NCI-H2029 (cell line): ENCODE measurements at regions not wholly inside any gene's neighbourhood (a gene's known extent, or its start where the extent isn't known, plus 50 kb on each side); places are given as distances from the start of the nearest gene placed in this dataset.
A peak's percentile ranks its signal among the peaks of the same experiment; 100 is the strongest.

Experiments used
- DNase-seq: peaks from one replicate; lab custom pipeline; 2025; lab: John Stamatoyannopoulos, UW

DNA sequence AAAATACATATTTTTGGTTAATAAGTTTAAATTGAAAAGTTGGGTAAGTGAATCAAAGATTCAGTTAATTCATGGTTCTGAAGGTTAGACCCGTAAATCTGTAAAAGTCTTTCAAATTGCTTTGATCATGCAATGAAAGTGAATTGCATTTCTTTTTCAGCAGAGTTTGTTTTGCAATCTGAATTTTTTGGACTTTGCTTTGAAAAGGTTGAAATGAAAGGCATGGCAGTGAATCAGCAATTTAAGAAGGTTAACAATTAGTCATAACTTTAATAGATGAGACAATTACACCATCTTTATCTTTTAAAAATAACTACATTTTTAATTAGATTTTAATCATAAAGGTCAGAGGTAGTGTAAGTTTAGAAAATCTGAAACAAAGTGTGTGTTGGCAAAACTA is 310.9 kb upstream of the KCNJ16 start:
- DNase-seq, result no peak

DNA sequence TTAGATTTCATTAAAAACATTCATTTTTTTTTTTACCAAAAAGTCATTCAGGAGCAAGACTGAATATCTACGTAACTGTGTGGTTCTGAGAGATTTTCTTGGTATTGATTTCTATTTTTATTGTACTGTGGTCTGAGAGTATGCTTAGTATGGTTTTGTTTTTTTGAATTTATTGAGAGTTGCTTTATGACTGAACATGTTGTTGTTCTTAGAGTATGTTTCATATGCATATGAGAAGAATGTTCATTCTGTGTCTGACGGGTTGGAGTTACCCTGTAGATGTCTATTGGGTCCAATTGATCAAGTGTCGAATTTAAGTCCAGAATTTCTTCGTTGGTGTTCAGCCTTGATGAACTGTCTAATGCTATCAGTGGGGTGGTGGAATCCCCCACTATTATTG is 306.0 kb upstream of the KCNJ16 start:
- no peak for DNase-seq

DNA sequence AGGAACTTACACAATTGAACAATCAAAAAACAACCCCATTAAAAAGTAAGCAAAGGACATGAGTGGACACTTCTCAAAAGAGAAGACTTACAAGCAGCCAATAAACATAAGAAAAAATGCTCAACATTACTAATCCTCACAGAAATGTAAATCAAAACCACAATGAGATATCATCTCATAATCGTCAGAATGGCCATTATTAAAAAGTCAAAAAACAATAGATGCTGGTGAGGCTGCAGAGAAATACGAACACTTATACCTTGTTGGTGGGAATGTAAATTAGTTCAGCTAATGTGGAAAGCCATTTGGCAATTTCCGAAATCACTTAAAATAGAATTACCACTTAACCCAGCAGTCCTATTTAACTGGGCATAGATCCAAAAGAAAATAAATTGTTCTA is 301.9 kb upstream of the KCNJ16 start:
- peak; percentile 33 for DNase-seq

DNA sequence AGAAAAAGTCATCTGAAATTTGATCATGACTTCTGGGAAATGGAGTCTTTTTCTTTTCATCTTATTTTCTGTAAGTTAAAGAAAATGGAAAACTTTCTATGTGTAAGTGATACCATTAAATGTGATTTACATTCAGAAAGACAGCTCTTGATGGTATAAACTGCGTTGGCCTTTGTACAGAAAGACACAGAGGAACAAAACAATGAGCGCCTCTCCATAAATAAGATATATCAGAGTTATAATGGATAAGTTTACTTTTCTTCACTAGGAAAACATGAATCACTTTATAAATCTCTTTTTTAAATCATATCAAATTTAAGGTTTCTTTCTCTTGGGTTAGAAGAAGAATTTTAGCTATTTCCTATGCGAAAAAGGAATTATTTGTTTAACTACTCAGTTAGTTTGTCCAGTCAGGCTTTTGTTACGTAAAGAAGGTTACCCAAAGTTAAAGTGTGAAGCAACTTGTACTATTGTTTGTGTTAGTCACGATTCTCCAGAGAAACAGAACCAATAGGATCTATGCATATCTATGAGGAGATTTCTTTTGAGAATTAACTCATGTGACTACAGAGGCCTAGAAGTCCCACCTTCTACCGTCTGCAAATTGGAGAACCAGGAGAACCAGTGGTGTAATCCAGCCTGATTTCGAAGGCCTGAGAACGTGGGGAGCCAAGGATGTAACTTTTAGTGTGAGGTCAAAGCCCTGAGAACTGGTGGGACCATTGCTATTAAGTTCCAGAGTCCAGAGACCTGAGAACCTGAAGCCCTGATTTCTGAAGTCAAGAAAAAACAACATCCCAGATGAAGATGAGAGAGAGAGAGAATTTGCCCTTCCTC is 295.4 kb upstream of the KCNJ16 start:
- no peak for DNase-seq

DNA sequence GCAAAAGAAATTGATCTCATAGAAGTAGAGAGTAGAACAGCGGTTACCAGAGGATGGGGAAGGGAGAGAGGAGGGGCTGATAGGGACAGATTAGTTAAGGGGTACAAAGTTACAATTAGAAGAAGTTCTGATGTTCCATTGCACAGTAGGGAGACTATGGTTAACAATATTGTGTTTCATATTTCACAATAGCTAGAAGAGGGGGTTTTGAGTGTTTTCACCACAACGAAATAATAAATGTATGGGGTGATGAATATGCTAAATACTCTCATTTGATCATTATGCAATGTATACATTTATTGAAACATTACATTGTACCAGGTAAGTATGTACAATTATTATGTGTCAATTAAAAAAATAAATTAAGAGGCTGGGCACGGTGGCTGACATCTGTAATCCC is 291.2 kb upstream of the KCNJ16 start:
- DNase-seq, result no peak

DNA sequence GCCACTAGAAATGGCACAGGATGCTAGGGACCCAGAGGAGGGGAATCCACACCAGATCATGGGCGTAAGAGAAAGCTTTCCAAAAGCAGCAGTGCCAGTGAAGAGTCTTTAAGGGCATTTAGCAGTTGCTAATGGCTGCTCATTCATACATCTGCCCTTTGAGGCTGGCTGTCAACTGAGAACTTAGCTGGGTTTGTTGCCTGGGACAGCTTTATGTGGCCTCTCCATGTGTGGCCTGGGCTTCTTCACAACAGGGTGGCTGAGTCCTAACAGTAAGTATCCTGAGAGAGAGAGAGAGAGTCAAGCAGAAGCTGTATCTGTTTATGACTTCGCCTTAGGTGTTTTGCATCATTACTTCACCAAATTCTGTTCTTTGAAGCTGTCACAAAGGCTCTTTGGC is 286.1 kb upstream of the KCNJ16 start:
- no peak for DNase-seq

DNA sequence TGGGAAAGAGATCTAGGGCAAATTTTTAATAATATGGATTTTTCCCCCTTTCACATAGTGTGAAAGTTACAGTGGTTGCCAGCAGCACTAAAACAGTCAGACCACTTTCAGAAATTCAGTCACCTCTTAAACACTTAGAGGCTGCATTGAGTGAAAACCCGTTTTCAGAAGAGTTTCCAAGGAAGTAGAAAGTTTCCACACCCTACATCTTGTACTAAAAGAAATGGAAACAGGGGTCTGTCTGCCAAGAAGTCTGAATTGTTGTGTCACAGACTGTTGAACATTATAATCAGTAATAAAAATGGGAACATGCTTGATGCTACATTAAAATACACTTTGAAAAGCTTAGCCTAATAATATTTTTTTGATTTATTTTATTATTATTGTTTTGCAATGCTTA is 278.9 kb upstream of the KCNJ16 start:
- no peak for DNase-seq

DNA sequence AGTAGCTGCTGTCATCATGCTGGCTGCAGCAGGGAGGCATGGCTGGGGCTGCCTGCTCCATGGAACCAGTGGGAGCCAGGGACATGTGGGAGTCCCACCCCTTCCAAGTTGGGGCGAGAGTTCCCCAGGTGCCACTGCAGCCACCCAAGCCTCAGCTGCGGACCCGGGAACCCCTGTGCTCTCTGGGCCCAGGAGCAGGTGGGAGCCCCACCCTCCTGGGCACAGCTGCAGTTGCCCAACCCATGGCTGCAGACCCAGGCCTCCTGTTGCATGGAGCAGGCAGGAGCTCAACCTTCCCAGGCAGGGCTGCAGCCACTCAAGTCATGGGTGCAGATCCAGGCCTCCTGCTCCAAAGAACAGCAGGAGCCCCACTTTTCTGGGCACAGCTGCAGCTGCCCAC is 274.2 kb upstream of the KCNJ16 start:
- DNase-seq, result no peak

DNA sequence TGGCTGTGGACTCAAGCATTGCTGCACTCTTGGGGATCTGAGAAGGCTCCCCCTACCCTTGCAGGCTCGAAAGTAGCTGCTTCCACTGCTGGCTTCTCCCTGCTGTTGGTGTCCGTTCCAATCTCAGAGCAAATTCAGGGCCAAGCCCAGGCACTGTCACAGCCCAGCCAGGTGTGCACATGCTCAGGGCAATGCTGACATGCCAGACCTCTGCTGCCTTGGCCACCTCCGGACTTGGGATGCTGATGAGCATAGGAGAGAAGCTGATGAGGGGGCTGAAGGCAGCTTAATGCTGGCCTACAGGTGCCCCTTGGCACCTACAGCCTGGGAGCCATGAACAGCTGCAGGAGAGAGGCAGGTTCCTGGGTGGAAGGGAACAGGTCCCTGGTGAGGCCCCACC is 273.7 kb upstream of the KCNJ16 start:
- no peak for DNase-seq

DNA sequence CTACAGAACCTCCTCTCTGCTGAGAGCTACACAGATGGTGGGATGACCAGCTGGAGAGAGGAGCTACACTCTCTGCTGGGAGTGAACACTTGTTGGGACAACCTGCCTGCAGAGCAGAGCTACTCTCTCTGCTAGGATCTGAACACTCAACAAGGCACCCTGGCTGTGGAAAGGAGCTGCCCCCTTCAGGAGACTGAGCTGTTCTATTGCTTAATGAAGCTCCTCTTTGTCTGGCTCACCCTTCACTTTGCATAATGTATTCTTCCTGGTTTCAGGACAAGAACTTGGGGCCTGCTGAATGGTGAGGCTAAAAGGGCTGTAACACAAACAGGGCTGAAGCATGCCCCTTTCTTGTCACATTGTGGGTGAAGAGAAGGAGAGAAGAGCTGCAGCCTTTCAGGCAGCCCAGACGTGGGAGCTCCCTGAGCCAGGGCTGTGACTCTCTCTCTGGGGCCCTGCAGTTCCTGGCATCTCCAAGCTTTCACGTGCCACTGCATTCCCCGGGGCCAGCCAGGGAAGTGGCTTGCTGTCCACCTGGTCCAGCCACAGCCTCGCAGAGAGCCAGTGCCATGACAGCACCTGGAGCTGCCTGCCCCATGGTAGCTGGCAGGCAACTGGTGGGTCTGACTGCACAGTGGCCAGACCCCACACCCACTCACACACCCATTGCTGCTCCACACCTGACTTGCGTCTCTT is 272.8 kb upstream of the KCNJ16 start:
- no peak for DNase-seq

DNA sequence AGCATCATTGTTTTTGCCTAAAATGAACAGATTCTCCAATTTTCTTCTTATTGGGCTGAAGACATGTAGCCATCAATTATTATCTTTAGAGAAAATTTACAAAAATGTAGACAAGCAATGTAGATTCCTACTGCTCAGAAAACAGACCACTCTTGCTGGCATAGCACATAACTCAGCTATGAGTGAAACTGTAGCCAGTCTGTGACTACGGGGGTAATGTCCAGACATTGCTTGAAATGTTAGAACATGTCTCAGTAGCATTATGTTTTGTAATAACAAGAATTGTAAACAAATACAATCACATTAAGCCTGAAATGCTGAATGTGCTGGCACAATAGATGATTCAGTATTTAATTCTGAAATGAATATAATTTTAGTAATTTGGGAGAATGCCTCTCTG is 265.7 kb upstream of the KCNJ16 start:
- DNase-seq, result no peak

DNA sequence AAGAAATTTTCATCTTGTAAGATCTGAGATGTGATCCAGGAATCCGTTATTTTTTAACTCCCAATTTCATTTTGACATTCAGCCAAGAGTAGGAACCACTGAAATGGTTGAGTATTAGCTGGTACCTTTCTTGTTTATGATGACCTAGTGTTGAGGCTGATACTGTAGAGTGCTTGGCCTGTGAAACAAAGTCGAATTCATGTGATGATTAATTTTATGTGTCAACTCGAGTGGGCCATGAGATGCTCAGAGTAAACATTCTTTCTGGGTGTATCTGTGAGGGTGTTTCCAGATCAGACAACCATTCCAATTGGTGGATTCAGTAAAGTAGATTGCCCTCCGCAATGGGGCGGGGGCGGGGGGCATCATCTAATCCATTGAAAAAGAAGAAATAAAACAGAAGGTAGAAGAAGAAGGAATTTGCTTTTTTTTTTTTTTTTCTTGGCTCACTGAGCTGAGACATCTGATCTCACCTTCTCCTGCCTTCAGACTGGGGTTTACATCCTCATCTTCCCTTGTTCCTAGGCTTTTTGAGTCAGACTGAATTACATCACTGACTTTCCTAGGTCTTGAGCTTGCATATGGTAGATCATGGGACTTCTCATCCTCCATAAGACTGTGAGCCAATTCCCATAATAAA is 264.6 kb upstream of the KCNJ16 start:
- no peak for DNase-seq

DNA sequence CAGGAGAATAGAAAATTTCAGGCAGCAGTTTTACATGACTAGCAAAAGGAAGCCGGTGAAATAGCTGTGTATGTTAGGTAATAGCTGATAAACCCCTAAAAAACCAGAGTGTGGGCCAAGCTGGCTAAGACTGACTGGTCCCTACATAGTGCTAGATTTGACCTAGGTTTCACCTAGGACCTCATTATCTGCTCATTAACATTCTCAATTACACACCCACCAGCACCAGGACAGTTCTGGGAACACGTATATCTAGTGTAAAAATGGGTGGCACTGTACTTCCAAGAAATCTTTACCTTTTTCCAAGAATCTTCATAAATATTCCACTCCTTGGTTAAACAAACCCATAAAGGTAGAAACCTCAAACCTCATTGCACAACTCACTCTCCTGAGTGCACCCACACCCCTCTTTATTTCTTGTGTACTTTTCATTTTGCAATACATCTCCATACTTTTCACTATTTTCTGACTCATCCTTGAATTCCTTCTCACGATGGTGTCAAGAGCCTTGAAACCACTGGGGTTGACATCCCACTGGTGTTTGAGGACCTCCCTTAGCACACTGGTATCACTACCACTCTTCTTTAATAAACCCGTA is 262.7 kb upstream of the KCNJ16 start:
- DNase-seq, result no peak

DNA sequence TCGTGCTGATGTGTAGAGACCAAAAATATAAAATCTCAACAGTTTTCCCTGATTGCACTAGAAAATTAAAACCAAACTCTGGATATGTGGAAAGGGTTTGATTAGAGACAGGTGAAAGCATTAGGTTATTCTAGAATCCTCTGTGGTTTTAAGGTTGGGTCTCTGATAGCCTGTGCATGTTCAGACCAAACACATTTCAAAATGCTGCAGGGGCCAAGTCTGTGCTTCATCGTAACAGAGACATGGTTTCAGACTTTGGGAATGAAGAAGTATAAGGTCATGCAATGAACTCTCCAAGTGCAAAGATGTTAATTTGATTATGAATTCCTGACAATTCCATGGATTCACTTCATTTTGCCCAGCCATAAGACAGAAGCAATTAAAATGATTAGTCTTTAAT is 261.0 kb upstream of the KCNJ16 start:
- no peak for DNase-seq

DNA sequence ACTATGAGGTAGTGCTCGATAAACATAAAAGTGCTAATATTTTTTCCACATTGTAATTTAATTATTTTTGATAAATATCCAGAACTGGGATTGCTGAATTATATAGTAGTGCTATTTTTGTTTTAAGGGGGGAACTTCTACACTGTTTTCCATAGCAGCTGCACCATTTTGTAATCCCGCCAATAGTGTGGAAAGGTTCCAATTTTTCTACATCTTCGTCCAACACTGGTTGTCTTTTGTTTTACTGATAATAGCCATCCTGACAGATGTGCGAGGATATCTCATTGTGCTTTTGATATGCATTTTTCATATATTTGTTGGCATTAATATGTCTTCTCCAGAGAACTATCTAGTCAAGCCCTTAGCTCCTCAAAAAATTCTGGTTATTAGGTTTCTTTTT is 259.6 kb upstream of the KCNJ16 start:
- no peak for DNase-seq

DNA sequence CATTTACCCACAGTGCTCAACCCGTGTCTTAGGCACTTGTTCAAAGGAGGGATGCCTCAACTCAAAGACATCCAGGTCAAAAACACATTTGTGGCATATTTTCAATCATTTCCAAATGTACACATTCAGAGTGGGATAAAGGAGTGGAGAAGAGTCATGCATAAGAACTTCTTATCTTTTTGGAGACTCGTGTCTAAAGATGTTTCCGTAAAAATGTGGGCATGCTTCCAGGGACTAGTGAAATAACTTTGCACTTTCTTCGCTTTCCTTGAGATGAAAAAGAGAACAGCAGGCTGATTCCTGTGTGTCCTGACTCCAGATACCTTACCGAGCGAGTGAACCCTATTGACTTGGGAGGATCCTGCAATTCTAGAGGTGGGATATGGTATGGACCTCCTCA is 256.6 kb upstream of the KCNJ16 start:
- no peak for DNase-seq

DNA sequence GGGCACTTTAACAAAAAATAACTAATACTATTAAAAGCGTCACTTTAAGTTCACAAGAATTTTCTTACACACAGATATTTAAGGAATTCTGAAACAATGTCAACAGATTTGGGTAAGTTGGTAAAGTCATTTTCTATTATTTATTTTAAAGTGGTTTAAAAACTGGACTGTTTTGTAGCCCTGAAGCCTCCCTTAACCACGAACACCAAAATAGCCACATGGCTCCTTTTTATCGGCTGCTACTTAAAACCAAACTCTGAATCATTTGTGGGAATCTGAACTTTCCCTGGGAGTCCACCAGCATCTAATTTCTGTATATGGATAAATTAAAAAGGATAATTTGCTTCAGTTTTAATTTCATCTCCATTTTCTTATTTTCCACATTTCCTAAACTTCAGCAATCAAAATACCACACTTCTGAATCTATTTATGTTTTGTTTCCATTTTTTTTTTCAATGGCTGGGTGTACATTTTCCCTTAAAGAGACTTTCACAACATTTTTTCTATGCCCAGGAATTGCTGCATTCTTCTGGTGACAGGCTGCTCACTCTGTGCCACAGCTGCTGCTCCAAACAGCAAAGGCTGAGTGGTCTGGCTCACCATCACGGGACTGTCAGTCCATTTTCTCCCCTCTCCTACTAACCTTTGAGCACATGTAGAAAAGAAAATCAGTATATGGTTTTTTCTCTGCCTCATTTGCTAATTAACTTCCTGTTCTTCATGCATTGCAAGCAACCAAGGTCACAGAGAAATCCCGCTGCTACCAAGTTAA is 255.5 kb upstream of the KCNJ16 start:
- no peak for DNase-seq

DNA sequence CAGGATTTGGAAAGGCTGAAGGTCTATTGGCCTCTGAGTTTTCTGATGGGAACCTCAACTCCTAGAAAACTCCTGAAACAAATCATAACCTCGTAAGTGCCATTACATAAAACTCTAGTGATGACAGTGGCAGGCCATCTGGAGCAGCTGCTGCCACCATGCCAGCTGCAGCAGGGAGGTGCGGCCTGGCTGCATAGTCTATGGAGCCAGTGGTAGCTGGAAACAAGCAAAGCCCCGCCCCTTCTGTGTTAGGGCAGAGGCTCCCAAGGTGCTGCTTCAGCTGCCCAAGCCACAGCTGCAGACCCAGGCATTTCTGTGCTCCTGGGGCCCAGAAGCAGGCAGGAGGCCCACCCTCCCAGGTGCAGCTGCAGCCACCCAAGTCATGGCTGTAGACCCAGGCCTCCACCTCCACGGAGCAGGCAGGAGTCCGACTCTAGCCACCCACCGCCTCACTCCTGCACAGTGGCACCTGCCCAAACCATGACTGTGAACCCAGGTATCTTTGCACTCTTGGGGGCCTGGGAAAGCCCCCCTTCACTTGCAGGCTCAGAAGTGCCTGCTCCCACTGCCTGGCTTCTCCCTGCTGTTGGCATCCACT is 254.1 kb upstream of the KCNJ16 start:
- DNase-seq, result no peak

DNA sequence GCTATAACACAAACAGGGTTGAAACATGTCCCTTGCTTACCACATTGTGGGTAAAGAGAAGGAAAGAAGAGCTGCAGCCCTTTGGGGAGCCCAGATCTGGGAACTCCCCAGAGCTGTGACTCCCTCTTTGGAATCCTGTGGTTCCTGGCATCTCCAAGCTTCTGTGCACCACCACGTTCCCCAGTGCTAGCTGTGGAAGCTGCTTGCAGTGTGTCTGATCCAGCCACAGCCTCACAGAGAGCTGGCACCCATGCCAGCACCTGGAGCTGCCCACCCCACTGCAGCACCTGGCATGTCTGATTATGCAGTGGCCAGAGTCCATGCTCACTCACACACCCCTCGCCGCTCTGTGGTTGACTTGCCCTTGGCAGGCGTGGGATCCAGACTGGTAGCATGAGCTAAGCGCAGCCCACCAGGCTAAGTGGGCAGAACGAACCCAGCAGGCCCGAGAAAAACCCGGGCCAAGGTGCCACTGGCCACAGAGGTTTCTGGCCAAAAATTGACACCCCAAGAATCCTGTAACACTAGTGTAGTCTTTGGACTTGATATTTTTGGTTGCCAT is 252.6 kb upstream of the KCNJ16 start:
- DNase-seq, result no peak

DNA sequence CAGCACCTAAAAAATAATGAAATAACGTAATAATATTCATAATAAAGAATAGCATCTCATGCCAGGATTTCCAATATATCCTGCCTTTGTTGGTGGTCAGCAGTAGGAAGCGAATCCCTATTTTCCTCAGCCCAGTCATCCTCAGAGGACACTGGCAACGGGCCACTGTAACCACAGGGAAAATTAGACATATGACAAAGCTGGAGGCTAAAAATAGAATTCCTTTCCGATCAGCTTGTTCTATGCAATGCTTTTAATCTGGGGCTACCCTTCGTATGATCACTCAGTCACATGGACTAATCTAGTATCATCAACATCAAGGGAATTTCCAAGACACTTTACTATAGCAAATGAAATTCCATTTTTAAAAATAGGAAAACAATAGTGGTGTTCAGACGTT is 246.9 kb upstream of the KCNJ16 start:
- no peak for DNase-seq

DNA sequence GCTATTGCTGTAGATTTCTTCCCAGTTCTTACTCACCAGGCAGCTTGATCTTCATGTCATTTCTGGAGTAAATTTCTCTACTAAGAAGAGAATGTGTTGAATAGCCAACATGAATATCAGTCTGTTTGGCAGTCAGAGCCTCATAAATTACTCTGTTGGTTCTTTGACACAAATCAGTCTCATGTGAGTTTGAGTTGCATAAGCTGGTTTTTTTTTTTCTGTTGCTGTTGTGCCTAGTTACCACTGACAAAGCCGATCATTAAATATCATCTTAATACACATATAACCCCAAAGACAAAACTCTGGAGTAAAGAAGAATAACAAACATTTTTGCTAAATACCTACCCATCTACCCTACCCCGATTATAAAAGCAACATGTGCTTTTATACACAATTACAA is 240.5 kb upstream of the KCNJ16 start:
- no peak for DNase-seq
